ENCODE measurements at regions not wholly inside any gene's neighbourhood (a gene's known extent, or its start where the extent isn't known, plus 50 kb on each side); places are given as distances from the start of the nearest gene placed in this dataset.

DNA sequence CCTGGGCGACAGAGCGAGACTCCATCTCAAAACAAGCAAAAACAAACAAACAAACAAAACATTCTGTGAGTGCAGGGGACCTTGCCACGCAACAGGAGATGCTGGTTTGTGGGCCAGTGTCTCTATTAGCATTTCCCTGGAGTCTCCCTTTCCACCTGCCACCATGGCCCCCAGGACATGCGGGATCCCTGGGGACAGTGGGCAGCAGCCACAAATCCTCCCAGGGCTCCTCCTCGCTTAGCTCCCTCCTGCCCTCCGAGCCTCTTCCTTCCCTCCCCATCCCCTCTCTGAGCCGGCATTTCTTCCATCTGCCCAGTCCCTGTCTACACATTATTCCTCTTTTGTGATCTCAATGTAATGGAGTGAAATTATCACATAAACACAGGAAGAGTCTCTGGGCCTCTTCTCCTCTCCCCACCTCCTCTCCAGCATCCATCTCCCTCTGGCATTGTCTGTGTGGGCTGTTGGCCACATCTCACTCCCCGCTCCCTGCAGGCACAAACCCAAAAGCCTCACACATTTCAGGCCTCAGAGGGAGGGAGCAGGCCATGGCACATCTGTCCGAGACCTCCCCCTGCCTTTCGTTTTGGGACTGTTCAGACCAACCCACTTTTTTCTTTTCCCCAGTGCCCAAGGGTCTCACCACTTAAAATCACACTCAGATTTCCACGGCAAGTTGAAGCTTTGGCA lies 144.3 kb downstream of the MIS18A start:
- no peak for DNase-seq (ENCODE audit: low read depth in 2 of 2)

DNA sequence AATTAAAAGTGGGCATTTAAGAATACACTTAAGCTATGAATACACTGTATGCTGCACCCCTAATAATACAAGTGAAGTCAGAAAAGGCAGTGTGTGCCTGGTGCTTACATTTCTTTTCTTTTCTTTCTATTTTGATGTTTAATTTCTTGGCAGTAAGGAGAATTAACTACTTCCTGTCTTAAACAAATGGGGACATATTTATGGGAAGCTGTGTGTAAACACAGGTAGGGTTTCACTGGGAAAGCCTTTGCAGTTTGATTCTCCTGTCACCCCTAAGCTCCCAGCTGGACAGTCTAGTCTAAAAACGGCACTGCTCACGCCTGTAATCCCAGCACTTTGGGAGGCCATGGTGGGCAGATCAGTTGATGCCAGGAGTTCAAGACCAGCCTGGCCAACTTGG lies 146.0 kb downstream of the MIS18A start:
- no peak for DNase-seq (ENCODE audit: low read depth in 2 of 2)

GRCh38 chr21:32132409-32132808 lies 146.4 kb downstream of the MIS18A start:
- DNase-seq (ENCODE audit: low read depth in 2 of 2) = no peak

DNA sequence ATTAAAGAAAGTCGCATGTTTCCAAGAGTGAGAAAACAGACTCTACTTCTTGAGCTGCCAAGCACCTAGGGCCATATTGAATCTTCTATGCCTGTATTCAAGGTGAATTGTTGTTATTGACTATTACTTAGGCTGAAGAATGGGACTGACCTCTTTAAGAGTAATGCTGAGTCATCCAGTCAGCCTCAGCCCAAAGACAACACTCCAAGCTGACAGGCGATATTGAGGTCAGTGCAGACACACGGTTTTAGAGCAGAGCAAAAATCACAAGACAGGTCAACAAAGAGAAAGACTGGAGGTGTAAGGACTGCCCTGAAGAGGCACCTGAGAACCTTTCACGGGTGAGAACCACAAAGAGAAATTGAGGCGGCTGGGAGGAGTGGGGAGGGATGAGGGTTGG lies 146.9 kb downstream of the MIS18A start:
- DNase-seq (ENCODE audit: low read depth in 2 of 2) = no peak

DNA sequence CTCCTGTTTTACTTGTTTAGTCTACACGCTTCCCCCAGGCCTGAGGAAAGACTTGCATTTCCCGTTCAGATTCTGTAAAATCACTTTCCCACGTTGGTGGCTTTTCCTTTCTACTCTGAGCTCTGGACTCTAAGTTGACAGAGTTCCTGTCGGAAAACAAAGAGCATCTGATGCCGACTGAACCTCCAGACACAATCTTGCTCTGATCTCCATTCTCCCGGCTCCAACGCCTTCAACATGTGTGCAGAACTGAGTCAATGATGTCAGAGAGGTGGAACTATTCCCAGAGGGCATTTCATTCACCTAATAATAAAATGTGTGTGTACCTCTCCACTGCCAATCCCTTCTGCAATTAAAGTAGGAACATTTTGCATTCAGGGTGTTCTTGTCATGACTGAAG lies 147.7 kb downstream of the MIS18A start:
- DNase-seq (ENCODE audit: low read depth in 2 of 2) = no peak

DNA sequence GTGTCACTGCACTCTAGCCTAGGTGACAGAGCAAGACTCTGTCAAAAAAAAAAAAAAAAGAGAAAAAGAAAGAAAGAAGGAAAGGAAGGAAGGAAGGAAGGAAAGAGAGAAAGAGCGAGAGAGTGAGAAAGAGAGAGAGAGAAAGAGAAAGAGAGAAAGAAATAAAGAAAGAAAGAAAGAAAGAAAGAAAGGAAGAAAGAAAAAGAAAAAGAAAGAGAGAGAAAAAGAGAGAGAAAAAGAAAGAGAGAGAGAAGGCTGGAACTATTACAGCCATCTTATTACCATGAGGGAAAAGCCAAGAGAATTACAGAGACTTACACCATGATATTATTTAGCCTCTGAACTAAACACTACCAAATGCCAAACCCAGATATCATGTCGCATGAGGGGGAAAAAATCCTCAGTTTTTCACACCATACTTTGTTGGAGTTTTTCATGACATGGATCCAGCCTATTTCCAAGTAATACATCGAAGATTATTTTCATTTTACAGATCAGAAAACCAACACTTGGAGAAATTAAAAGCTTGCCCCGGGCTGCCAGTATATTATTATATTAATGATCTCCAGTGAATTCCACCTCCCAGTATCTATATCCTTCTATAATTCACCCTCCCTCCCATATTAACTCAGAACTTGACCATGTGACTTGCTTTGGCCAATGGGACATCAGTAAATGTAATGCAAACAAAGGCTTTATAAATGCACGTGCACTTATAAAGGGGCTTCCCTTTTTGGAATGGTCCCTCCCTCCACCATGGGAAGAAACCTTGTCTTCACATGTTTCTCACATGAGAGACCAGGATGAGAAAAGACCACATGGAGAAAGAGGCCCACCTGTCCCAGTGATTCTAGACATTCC lies 148.6 kb downstream of the MIS18A start:
- no peak for DNase-seq (ENCODE audit: low read depth in 2 of 2)

DNA sequence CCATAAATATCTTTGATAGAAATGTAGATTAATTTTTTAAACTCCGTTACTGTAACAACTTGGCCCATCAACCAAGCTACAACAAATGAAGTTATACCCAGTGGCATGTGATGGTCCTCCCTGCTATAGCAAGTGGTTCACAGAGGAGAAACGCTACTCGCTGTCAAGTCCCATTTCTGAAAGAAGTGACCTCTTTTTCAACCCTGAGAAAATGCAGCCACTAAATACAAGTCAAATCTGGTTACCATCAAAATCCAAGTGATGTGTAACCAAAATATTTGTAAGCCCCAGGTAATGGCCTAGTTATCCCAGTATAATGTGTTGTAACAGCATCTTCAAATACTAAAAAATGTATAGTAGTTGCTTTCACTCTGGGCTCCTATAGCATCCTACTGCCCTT lies 151.8 kb downstream of the MIS18A start:
- DNase-seq (ENCODE audit: low read depth in 2 of 2) = no peak

- DNase-seq (ENCODE audit: low read depth in 2 of 2) = no peak
These were observed 156.8 kb downstream of the MIS18A start for GRCh38 chr21:32122082-32122481.

DNA sequence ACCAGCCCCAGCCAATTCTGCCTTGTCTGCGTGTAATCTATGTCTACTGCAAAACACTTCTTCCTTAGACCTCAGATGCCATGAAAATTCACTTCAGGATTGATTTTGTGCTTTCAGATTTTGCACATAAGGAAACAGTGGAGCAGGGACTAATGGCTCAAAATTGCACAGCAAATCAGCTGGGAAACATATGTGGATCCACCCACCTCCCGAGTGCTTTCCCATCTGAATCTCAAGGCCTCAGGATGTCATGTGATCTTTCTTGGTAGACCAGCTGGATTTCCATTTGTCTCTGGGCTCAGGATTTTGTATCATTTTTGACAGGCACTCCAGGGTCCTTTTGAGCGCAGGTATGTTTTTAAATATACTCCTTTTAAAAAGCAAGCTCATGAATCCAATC lies 158.6 kb downstream of the MIS18A start:
- no peak for DNase-seq (ENCODE audit: low read depth in 2 of 2)

DNA sequence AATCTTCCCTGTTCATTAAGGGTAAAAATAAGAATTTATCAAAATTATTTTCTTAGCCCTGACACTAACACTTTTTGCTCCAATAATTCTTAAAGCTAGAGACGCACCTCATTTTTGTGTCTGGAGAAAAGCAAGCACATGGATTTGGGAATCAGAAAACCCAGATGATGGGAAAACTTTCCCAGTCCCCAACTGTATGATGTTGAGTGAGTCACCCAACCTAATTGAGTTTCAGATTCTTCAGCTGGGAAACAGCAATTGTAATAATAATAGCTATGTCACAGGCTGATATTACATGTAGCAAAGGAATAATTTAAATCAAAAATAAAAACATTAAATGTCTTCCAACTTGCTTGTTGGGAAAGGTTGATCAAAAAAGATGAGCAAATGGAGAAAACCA lies 159.0 kb downstream of the MIS18A start:
- DNase-seq (ENCODE audit: low read depth in 2 of 2) = no peak

DNA sequence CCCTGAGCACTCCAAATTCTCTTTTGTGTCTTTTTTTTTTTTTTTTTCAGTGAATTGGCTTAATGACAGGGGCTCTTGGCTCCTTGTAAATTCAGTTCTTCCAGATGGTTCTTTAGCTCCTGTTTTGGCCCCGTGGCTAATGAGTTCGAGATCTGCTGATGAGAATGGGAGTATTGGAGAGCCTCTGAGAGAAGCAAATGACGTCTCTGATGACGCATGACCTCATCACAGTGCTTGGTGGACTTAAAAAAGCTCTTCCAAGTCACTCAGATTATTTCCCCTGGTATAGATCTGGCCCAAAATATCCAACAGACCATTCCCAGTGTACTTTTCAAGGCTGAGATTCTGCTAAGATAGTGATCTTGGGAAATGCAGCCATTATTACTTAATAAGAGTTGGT lies 159.5 kb downstream of the MIS18A start:
- DNase-seq (ENCODE audit: low read depth in 2 of 2) = no peak

DNA sequence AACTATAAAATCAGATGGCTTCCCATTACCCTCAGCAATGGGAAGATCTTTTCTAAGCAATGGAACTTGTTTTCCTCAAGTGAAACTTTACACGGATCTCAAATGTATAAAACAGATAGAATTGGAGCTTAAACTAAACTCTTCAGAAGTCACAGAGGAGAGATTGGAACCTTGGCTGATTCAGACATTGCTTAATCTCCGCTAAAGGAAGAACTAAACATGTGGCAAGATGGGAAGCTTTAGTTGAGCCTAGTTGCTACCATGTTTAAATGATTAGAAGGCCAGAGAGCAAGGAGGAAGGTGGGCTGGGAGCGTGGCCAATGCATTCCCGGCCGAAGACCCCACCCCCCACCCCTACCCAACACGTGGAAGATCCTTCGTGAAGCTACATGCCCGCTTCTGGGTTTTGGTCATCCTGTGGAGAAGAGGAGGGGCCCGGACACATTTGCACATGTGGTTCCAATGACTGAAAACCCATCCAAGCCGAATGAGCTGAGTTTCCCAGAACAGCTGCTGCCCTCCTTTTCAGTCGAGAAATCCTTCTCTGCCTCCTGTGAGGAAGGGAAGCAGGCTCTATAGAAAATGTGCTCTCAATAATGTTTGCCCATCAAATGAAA lies 164.3 kb downstream of the MIS18A start:
- peak; percentile 75 to 78 for DNase-seq (ENCODE audit: low read depth in 2 of 2)

GRCh38 chr21:32113486-32113885 lies 165.4 kb downstream of the MIS18A start:
- DNase-seq (ENCODE audit: low read depth in 2 of 2) = no peak

DNA sequence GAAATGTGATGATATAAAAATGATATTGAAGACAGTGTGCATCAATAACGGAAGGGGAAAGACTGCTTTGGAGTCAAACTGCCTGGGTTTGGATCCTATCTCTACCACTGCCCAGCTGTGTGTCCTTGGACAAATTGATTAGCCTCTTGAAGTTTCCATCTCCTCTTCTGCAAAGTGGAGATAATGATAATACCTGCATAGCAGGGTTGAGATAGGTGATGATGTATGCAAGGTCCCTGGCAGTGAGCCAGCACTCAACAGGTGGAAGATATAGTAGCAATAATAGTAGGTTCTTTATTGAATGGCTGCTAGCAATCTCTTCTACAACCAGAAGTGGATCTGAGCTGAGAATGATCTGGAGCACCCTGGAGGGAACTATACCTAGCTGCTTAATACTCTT lies 166.7 kb downstream of the MIS18A start:
- no peak for DNase-seq (ENCODE audit: low read depth in 2 of 2)

DNA sequence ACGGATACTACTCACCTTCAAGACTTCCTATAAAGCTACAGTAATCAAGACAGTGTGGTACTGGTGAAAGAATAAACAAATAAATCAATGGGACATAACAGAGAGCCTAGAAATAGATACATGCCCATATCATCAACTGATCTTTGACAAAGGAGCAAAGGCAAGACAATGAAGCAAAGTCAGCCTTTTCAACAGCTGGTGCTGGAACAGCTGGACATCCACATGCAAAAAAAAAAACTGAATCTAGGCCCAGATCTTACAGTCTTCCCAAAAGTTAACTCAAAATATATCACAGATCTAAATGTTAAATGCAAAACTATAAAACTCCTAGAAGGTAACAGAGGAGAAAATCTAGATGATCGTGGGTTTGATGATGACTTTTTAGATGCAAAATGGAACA lies 170.3 kb downstream of the MIS18A start:
- no peak for DNase-seq (ENCODE audit: low read depth in 2 of 2)

- no peak for DNase-seq (ENCODE audit: low read depth in 2 of 2)
These were observed 175.5 kb downstream of the MIS18A start for GRCh38 chr21:32103361-32103760.

- peak; percentile 60 for DNase-seq (ENCODE audit: low read depth in 2 of 2)
These were observed 176.4 kb downstream of the MIS18A start for GRCh38 chr21:32102426-32102825.

DNA sequence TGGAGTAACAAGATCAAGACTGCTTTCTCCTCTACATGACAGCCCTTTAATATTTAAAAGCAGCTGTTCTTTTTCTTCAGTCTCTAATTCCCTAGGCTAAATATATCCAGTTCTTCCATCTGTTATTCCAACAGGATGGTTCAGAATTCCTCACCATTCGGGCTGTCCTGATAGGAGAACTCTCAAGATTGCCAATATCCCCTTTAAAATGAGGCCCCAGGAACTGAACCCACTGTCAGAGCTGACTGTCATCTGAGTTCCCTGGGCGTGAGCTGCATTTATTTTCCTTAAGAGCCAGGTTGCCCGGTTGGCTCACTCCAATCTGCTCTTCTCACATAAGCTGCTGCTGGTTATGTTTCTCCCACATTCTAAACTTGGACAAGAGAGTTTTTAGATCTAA lies 177.6 kb downstream of the MIS18A start:
- DNase-seq (ENCODE audit: low read depth in 2 of 2) = no peak

- DNase-seq (ENCODE audit: low read depth in 2 of 2) = no peak
These were observed 178.4 kb downstream of the MIS18A start for GRCh38 chr21:32100423-32100822.

- no peak for DNase-seq (ENCODE audit: low read depth in 2 of 2)
These were observed 178.9 kb downstream of the MIS18A start for GRCh38 chr21:32099812-32100416.

GRCh38 chr21:32096411-32096810 lies 182.4 kb downstream of the MIS18A start:
- no peak for DNase-seq (ENCODE audit: low read depth in 2 of 2)

GRCh38 chr21:32094804-32095203 lies 184.0 kb downstream of the MIS18A start:
- DNase-seq (ENCODE audit: low read depth in 2 of 2) = peak; percentile 8 to 23
